ENCODE measurements at regions not wholly inside any gene's neighbourhood (a gene's known extent, or its start where the extent isn't known, plus 50 kb on each side); places are given as distances from the start of the nearest gene placed in this dataset.
A peak's percentile ranks its signal among the peaks of the same experiment; 100 is the strongest.

DNA sequence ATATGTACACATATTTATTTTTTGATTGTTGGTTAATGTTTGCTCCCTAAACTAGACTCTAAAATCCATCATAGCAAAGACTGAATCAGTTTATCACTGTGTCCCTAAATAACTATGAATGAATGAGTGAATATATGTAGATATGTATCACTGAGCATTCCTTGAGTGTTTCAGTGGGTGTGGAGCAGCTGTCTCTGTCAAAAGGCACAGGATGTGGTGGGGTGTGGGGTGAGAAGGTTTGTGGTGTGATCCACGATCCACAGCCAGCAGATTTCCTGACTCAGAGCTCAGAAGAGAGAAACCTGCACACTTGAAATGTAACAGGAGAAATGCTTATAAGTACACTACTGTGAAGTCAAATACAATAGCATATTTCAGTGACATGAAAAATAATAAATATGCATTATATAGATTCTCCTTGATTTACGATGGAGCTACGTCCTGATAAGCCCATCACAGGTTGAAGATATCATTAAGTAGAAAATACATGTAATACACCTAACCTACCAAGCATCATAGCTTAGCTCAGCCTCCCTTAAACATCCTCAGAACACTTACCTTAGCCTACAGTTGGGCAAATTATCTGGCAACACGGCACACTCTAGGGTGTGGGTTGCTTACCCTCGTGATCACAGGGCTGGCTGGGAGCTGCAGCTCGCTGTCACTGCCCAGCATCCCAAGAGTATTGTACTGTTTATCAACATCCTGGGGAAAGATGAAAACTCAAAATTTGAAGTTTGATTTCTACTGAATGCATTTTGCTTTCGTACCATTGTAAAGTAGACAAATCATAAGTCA, 287.0 kb downstream of the GAS1 start:
- DNase-seq (ENCODE audit: low read depth, low spot score), result no peak

DNA sequence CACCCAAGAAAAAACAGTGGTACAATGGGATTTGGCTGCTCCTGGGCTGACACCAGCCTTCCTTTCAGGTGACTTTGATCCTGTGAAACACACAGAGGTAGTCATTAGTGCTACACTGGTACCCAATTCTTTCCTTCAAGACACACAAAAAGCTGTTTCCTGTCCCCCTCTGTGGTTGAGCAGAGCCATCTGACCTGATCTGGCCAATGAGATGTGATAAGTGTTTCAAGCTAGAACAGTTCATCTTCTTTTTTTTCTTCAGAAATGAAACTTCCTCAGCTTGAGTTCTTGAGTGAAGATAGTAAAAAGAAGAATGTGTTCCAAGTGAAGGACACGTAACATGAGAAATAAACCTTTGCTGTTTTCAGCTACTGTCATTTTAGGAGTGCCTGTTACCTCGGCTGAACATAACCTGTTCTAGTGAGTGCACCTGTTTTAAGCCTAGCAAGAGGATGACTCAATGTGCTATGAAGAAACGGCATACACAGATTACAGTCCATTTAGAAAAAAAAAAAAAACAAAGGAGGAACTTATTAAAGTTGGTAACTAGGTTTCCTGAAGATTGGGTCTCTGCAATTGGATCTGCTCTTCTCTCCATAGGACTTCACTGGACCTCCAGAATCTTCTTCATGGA, 287.8 kb downstream of the GAS1 start:
- DNase-seq (ENCODE audit: low read depth, low spot score), result no peak

DNA sequence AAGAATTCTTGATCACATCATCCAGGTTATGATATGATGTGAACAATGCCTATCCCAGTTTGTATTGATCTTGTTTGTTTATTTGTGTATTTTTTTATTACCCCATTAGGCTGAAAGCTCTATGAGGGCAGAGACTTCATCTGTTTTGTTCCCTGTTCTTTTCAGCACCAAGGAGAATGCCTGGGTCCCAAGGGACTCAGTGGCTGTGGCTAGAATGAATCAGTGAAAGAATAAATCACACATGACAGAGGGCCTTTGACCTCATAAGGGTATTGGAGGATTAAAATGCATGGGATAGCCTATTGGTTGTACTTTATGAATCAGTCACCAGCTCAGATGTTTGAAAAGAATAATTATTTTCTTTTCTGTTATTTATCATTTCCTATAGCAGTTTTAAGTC, 292.2 kb downstream of the GAS1 start:
- no peak for DNase-seq (ENCODE audit: low read depth, low spot score)

DNA sequence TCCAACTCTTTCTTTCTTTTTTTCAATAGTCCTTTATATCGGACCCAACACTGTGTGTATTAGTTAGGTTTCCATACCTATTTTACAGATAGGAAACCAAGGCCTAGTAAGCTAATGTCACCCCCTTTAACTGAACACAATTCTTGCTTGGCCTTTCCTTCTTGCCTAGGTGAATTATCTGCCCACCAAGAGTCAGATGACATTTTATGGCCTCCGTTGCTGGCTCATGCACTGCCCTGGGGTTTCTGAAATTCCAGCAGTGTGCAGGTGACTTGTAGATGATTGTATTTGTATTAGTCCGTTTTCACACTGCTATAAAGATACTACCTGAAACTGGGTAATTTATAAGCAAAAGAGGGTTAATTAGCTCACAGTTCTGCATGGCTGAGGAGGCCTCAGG, 293.8 kb downstream of the GAS1 start:
- no peak for DNase-seq (ENCODE audit: low read depth, low spot score)

DNA sequence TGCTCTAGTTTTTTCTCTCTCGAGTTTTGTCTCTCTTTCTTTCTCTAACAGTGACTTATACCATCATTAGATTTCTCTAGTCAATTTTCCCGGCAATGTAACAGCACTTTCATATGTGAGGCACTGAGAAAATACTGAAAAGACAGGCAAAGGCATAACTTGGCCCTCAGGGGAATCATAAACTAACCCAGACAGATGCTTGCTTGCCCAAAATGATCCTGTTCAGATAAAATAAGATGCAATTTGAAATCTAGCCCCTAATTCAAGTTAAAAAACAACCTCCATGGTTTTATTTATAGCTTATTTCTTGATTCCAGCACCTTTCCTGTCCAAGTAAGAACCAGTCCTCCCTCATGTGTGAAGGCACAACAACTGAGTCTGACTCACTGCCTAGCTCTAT, 294.6 kb downstream of the GAS1 start:
- no peak for DNase-seq (ENCODE audit: low read depth, low spot score)

DNA sequence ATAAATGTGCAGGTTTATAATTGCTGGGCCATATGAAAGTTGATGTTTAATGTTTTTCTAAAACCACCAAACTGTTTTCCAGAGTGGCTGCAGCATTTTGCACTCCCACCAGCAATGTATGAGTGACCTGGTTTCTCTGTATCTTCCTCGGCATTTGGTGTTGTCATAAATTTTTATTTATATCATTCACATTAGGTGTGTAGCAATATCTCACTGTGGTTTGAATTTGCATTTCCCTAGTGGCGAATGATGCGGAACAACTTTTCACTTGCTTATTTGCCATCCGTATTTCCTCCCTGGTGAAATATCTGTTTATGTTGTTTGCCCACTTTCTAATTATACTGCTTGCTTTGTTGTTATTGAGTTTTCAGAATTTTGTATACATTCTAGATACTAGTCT, 295.7 kb upstream of the TUT7 start:
- no peak for DNase-seq (ENCODE audit: low read depth, low spot score)

DNA sequence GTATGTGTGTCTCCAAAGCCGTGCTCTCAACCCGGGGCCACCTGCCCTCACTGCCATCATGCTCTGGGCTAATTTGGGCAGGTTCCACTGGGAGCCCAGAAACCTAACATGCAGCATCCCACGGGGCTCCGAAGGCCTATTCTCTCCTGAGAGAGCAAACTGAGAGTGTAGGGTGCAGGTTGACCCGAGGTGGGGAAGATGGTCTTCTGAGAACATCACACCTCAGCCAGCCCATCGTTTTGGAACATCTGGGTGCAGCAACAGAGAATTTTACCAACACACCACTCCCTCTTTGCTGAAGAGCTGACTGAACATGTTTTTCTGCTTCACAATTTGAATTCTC, 294.6 kb upstream of the TUT7 start:
- no peak for DNase-seq (ENCODE audit: low read depth, low spot score)

DNA sequence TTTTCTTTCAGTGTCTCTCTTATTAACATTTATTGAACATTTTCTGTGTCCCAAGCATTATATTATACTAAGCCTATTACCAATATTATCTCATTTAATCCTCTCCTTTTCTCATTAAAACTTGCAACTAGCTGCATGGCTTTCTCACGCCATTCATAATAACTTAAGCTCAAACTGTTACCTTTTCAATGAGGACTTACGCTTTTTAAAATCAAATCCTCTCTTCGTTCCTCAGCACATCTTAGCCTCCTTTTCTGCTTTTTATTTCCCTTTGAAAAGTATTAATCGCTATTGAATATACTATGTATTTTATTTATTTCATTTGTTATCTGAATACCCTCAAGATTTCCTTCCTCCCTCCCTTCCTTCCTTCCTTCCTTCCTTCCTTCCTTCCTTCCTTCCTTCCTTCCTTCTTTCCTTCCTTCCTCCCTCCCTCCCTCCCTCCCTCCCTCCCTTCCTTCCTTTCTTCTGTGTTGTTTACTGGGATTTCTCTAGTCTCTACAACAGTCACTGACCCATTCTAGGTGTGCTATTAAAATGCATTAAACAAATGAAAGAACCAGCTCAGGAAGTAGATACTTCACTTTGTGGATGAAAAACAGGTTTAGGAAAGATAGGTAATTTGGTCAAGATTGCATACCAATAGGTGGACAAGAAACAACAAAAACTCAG, 294.1 kb upstream of the TUT7 start:
- DNase-seq (ENCODE audit: low read depth, low spot score), result no peak

DNA sequence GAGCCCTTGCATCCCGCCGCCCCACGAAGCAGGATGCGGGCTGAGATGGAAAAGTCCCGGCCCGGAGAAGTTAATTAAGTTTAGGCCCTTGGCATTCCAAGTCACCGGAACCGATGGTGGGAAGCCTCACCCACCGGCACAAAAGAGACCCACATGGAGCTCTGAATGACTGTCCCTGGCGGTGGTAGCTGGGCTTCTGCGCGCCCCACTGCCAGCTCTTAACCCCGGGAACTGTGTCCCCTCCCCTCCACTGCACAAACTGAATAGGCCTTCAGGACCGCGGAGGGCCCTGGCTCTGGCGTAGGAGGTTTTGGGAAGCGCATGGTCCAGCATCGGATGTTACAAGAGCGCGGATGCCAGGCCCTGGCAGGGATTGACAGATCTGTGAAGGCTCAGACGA, 291.1 kb upstream of the TUT7 start:
- DNase-seq (ENCODE audit: low read depth, low spot score), result no peak

DNA sequence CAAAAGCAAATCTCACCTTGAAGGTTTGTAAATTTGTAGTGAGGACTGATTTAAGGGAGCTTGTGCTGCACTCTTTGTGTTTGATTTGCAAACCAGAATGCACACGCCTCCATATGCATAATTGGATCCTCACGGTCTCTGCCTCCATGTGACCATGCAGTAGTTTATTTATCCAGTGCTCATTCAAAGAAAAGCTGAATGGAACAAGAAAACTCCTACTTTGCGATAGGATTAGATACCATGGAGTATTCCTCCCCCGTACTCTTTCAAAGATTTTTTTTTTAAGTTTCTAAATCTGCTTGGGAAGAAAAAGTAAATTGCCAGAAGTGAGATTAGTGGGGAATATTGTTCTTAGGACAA, 290.4 kb upstream of the TUT7 start:
- DNase-seq (ENCODE audit: low read depth, low spot score), result no peak

DNA sequence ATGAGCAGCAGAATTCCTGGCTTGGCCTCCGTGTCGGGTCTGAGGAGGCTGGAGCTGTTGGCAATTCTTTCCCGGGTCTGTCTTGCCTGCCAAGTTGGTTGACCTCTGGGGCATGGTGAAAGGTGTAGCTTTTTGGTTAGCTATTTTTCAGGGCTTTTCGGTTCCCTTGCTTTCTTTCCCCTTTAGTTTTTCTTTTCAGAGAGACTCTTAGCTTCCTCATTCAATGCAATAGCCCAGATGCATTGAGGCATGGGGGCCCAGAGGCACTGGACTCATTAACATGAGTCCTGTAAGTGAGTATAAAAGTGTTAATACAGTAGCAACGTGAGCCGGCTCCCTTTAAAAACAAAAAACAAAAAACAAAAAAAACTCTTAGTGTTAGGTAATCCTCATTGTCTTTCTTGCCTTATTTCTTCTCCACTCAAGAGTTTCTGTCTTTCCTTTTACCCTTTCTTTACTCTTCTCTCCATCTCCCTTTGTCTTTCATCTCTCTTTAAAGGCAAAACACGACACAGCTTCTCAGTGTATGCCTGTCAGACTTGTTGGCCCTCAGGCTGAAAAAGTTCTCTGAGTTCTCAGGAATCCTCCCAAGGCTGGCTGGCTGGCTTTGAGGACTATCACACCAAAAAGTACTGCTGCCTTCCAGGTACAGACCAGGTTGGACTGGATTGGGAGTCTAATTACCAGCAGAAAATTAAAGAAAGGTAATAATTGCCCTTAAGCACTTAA, 289.9 kb upstream of the TUT7 start:
- no peak for DNase-seq (ENCODE audit: low read depth, low spot score)

DNA sequence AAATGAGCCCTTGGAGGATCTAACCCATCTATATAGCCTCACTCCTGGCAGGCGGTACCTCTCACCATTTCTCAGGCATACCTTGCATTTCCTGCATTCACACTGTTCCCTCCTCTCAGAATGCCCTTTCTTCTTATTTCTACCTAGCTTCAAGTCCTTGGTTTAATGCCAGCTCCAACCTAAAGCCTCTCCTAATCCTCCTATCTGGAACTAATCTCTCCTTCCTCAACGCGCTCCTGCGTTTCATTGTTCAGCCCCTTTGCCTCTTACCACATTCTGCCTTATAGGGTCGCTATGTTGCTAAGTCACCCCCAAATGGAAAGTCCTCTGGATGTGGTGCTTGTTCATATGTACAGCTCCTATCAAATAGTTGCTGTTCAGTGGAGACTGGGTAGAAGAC, 288.5 kb upstream of the TUT7 start:
- no peak for DNase-seq (ENCODE audit: low read depth, low spot score)

DNA sequence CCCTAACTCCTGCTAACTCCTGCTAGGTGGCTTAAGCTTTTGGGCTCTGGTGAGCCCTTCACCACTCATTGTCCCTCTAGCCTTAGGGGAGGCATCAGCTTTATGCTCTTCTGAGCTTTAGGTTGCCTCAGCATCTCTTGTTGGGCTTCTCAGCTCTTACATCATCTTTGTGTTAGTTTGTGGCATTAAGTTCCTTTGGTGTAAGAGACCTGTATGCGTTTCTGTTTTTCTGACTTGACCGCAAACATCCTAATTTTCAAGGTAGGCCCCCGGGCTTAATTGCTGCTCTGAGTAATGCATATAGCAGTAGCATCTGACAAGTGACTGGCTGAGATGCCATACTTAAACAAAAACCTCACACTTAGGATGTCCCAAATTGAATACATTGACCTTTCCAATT, 287.8 kb upstream of the TUT7 start:
- no peak for DNase-seq (ENCODE audit: low read depth, low spot score)

DNA sequence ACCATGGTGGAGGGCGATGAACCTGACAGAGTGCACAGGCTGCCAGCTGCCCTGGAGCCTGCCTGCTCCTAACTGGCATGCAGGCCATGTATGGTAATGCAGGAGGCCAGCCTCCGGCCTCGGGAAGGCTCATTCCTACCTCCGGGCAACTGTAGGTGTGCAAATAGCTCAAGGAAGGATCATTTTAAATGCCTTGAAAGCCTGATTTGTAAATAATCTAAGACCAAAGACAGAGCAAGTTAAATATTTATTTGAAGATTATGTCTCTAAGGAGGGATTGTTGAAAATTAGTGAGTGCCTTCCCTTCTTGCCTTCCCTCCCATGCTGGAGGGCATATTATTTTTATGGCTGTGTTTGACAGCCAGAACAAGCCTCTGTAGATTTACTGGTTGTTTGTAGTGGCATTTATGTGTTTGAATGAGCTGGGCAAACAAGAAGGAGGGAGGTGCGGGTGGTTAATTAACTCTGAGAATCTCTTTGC, 285.7 kb upstream of the TUT7 start:
- no peak for DNase-seq (ENCODE audit: low read depth, low spot score)

DNA sequence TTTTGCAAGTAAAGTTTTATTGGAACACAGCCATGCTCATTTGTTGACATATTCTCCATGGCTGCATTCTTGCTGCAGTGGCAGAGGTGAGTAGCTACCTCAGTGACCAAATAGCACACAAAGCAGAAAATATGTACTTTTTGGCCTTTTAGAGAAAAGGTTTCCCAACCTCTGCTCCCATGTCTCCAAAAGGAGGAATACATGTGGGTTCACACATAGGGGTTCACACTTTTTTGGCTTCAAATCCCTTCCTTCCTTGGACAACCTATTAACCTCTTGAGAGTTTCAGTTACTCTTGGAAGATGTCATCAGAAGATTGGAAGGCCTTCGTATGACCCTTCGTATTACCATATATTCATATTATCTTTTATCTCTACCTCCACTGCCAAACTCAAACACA, 285.1 kb upstream of the TUT7 start:
- no peak for DNase-seq (ENCODE audit: low read depth, low spot score)

DNA sequence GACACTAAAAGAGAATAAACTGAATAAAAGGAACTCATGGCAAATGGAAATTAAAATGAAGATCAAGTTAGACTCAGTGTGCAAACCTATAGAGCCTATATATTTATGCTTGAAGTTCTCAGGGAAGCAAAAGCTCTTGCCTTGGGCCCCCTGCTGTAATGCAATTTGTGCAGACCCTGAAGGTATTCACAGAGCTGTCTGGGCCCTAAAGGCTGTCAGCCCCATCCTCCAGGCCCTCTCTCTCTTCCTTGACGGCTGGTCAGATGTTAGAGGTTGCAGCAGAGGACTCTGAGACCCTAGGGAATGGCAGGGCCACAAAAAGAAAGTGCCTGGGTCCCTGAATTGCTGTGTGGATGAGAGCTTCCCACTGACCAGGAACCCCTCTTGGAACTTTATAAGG, 283.9 kb upstream of the TUT7 start:
- DNase-seq (ENCODE audit: low read depth, low spot score), result no peak

DNA sequence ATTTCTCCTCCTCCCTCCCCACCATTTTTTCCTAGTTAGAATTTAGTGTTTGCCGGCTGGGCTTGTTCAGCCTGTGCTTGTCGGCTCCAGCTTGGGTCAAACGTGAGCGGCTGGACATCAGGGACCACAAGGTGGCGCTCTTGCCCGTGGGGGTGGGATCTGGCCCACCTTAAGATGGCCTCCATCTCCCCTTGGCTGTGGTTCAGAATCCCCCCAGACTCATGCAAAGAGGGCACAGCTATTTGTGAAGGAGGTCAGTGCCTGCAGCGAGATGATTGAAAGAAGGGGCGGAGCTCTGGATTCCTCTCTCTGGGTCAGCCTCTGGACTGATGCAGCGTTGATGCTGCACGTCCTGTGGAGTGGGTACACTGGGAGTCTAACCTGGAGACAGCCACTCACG, 283.3 kb upstream of the TUT7 start:
- DNase-seq (ENCODE audit: low read depth, low spot score), result peak; percentile 23

DNA sequence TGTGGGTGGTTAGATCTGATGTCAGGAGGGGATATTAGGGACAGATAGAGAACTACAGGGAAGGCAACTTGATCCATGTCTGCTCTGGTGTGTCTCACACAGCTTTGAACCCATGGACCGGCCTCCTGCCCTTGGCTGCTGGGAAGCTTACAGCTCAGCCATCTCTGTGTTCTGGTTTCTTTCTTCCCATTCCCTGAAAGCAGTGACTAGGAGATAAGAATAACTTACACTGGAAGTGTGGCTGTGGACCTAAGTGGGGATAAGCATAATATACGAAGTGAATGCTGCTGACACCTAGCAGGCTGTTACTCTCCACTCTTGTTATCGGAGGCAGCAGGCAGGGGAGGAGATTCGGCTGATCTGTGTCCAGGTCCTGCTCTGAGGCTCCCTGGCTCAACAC, 282.3 kb upstream of the TUT7 start:
- no peak for DNase-seq (ENCODE audit: low read depth, low spot score)

DNA sequence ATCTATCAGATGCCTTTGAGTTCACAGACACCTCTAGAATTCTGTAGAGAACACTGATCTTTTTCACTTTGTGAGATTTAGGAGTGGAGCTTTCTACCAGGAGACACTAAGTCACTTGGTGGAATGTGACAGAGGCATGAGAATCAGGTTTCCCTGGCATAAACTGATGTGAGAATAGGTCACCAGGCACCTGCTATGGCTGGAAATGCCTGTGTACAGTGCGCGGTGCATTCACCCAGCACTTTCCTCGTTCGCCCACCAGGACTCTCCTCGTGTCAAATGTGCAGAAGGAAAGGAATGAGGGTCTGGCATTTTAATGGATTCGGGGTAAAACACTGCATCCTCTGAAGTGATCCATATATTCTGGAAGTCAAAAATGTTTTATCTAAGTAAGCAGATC, 281.8 kb upstream of the TUT7 start:
- DNase-seq (ENCODE audit: low read depth, low spot score), result no peak

DNA sequence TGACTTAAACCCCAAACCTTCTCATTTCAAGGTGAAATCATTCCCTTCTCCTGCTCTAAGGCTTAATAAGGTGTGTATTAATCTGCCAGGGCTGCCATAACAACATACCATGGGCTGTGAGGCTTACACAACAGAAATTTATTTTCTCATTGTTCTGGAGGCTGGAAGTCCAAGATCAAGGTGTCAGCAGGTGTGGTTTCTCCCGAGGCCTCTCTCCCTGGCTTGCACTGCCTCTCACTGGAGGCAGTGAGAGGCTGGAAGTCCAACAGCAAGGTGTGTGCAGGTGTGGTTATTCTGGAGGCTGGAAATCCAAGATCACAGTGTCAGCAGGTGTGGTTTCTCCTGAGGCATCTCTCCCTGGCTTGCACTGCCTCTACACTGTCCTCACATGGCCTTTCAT, 280.3 kb upstream of the TUT7 start:
- DNase-seq (ENCODE audit: low read depth, low spot score), result no peak

DNA sequence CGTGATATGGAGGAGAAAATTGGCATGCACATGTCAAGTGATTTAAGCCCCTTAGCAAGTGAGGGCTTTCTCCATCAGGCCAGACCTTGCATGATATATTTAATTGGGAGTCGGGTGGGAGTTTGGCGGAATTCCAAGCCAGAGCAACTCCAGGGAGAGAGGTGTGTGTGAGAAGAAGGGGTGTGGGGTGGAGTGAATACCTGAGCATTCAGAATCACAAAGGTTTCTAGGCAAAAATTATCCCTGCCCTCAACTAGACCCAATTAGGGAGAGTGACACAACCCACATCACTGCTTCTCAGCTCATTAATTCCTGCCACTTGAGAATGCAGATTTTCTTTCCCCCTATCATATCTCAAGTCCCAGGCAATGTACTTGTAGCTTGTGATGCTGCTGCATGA, 279.7 kb upstream of the TUT7 start:
- no peak for DNase-seq (ENCODE audit: low read depth, low spot score)

DNA sequence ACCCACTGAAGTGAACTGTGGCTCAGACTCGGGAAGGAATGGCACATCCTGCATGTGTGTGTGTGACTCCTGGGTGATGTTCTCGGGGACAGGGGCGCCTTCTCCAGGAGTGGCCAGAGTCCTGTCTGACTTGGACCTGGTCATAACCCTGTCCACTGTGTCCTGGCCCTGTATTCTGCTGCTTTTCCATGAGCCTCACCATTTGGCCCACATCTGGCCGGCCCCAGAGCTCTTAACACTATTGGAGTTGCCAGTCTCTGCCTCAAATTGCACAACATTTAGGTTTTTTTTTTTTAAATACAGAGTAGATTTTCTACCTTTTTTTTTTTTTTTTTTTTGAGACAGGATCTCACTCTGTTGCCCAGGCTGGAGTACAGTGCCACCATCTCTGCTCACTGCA, 278.3 kb upstream of the TUT7 start:
- no peak for DNase-seq (ENCODE audit: low read depth, low spot score)

DNA sequence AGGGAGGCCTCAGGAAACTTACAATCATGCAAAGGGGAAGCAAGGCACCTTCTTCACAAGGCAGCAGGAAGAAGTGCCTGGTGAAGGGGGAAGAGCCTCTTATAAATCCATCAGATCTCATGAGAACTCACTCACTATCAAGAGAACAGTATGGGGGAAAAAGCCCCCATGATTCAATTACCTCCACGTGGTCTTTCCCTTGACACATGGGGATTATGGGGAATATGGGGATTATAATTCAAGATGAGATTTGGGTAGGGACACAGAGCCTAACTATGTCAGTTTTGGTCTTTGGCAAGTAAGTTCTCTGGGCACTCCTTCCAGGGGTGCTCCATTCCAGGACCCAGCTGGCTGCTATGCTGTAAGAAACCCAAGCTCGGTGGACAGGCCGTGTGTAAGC, 275.3 kb upstream of the TUT7 start:
- DNase-seq (ENCODE audit: low read depth, low spot score), result no peak
